Effector memory CD4-positive, alpha-beta T cell (primary cell): ENCODE measurements at regions not wholly inside any gene's neighbourhood (a gene's known extent, or its start where the extent isn't known, plus 50 kb on each side); places are given as distances from the start of the nearest gene placed in this dataset.

Source experiments
- DNase-seq, 3 donors: peaks; one replicate each; pipeline ENCODE4 v3.0.0-alpha.2; 2020
- H3K27ac ChIP-seq: 2 replicates; pipeline ENCODE4 v1.7.0; 2013; ENCODE audit warnings: mild to moderate bottlenecking, low read length, moderate library complexity; ENCODE audit not compliant: insufficient read depth, poor library complexity, severe bottlenecking
- H3K27me3 ChIP-seq: replicated peaks from 2 replicates; pipeline ENCODE4 v1.7.0; 2013; ENCODE audit warnings: mild to moderate bottlenecking, low read length; ENCODE audit not compliant: insufficient read depth, control insufficient read depth, poor library complexity, severe bottlenecking
- H3K36me3 ChIP-seq: 2 replicates; pipeline ENCODE4 v1.7.0; 2013; ENCODE audit warnings: mild to moderate bottlenecking, low read length, moderate library complexity; ENCODE audit not compliant: control insufficient read depth, insufficient read depth
- H3K4me1 ChIP-seq: 2 replicates; pipeline ENCODE4 v1.7.0; 2013; ENCODE audit warnings: low read length, mild to moderate bottlenecking; ENCODE audit not compliant: control insufficient read depth, insufficient read depth, poor library complexity, severe bottlenecking
- H3K4me3 ChIP-seq: 2 replicates; pipeline ENCODE4 v1.7.0; 2013; ENCODE audit warnings: low read length, low read depth, mild to moderate bottlenecking; ENCODE audit not compliant: insufficient read depth, poor library complexity, severe bottlenecking
- H3K9me3 ChIP-seq: 2 replicates; pipeline ENCODE4 v1.7.0; 2013; ENCODE audit warnings: mild to moderate bottlenecking, low read length, moderate library complexity; ENCODE audit not compliant: control insufficient read depth

DNA sequence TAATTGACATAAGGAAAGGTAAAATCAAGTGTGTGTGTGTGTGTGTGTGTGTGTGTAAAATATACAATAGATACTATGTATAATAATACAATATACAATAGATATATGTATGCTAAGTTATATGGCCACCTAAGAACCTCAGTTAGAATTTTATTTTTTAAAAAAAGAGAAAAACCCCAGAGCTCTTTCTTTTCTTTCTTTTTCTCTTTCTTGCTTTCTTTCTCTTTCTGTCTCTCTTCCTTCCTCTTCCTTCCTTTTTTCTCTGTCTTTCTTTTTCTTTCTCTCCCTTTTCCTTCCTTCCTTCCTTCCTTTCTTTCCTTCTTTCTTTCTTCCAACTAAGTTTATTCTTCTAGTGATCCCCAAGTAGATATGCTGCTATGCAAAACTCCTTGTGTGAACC, 64.6 kb upstream of the FN1 start:
- Histone ChIP-seq H3K4me3 (no peak overlapping the region), H3K27me3 (no peaks in the 10 kb centered on the region), H3K36me3 (no peaks in the 10 kb centered on the region), H3K27ac (no peak overlapping the region), H3K9me3 (no peaks in the 10 kb centered on the region), H3K4me1 (no peaks in the 10 kb centered on the region)
- DNase-seq: no peak

DNA sequence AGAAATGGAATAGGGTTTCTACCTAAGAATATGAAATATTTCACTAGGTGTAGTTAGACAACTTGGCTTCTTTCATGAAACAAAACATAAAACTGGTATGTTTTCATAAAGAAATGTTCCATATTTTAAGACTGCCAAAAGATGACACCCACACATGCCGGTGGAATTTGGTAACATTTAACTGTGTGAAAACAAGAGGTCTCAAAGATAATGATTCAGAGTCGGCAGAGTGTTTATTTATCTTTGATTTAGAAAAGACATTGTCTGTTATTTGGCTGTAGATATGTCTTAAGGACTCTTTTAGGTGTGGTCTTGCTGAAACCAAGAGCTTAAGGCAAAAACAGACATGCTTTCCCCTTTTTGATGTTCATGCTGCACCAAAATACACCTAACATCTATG, 63.5 kb upstream of the FN1 start:
- Histone ChIP-seq H3K27me3 (no peaks in the 10 kb centered on the region), H3K4me1 (no peaks in the 10 kb centered on the region), H3K4me3 (no peak overlapping the region), H3K36me3 (no peaks in the 10 kb centered on the region), H3K27ac (no peak overlapping the region), H3K9me3 (no peaks in the 10 kb centered on the region)
- no peak for DNase-seq

DNA sequence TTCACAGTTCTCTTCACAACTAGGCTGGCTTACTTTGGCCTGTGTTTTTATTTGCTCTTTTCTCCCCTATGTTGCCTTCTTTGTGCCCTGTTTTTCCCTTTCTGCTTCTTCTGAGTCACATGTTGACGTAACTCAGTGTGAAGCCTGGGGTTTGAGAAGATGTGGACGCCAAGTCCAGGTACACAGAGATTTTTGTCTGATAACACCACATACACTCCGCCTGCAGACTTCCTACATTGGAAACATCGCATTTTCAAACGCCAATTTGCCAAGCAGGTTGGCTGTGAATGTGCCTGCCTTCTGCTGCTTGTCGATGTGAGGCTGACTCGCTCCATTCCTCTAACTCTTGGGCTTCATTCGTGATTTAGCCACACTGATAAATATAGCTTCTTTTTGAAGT, 62.6 kb upstream of the FN1 start:
- H3K27ac ChIP-seq: no peak overlapping the region
- H3K9me3 ChIP-seq: no peaks in the 10 kb centered on the region
- H3K27me3 ChIP-seq: no peaks in the 10 kb centered on the region
- DNase-seq: no peak
- H3K36me3 ChIP-seq: no peaks in the 10 kb centered on the region
- H3K4me3 ChIP-seq: no peak overlapping the region
- H3K4me1 ChIP-seq: no peaks in the 10 kb centered on the region

DNA sequence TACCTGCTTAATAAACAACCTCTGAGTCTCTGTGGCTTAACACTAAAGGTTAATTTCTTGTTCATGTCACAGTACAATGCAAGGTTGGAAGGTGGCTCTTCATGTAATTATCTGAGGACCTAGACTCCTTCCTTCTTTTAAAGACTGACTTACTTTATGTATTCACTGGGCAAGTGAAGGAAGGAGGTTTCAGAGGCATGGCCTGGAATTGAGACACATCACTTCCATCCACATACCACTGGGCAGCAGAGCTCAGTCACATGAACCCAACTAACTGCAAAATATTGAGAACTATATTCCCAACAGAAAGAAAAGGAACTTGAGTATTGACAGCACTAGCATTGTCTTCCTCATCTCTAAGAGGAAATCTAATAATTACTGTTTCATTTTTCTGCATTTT, 57.5 kb upstream of the FN1 start:
- H3K27ac ChIP-seq: no peak overlapping the region
- H3K4me1 ChIP-seq: no peaks in the 10 kb centered on the region
- DNase-seq: no peak
- no peak overlapping the region for H3K4me3 ChIP-seq
- H3K9me3 ChIP-seq: no peaks in the 10 kb centered on the region
- no peaks in the 10 kb centered on the region for H3K27me3 ChIP-seq
- H3K36me3 ChIP-seq: no peaks in the 10 kb centered on the region

DNA sequence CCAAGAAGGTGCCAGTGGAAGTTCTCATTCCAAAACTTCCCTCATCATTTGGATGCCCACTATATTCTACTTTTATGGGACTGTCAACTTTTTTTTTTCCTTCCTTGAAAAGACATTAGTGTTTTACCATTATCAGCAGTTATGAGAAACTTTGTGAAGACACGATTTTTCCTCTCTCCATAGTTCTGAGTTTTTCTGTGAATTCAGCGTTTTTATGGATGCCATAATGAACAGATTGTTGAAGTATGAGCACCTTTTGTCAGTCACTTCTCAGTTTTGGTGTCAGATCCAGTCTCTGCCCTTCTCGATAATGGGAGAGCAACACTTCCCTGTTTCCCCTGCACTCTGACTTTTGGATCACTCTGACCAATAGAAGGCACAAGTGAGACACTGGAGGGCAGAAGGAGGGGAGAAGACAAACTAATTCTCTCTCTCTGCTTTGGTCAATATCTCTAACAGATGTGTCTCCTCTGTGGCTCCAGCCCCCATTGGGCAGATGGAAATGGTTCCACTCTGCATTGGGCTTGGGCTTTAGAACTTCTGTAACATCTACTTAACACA, 53.5 kb upstream of the FN1 start:
- Histone ChIP-seq H3K4me3 (no peak overlapping the region), H3K36me3 (no peaks in the 10 kb centered on the region), H3K27ac (no peak overlapping the region), H3K27me3 (no peaks in the 10 kb centered on the region), H3K4me1 (no peaks in the 10 kb centered on the region), H3K9me3 (no peaks in the 10 kb centered on the region)
- DNase-seq: no peak

DNA sequence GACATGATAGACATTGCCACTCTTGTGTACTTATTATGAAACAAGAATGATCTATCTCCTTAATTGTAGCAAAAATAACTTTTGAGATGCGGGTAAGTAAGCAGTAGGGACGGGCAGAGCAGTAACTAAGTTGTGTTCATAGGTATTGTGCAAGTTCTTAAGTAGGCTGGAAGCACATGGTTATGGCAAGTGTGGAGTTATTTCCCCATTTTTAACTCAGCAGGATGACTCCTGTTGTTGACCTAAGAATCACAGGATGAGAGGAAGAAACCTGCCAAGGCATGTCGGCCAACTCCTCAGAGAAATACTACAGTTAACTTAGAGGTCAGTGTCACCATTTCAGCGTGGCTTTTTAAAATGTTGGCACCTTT, 51.1 kb upstream of the FN1 start:
- Histone ChIP-seq H3K4me1 (no peaks in the 10 kb centered on the region), H3K36me3 (no peaks in the 10 kb centered on the region), H3K27ac (no peak overlapping the region), H3K27me3 (no peaks in the 10 kb centered on the region), H3K9me3 (no peaks in the 10 kb centered on the region), H3K4me3 (no peak overlapping the region)
- DNase-seq: no peak

DNA sequence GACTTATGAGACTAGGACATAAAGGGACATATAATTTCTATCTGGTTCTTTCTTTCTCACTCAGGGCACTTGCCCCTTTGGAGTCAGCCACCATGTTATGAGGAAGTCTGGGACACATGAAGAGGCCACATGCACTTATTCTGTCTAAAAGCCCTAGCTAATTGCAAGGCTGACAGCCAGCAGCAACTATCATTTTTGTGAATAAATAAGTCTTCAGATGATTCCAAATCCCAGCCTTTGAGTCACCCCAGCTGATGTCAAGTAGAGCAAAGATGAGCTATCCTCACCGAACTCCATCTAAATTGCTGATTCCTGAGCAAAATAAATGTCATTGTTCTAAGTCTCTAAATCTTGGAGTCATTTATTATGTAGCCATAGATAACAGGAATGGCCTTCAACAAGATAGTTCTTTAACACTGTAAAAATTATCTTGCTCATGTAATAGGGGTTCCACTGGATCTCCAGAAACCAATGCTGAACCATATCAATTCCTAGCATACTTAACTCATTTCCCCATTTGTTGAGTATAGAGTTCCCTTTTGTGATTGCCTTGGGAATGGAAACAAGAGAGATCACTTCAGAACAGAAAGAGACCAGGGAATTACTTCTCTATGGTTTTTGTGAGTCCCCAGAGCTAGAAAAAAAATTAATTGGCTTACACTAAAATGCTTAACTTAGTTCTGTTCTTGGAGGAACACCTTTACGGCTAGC, 50.6 kb upstream of the FN1 start:
- no peaks in the 10 kb centered on the region for H3K36me3 ChIP-seq
- H3K4me1 ChIP-seq: no peaks in the 10 kb centered on the region
- no peaks in the 10 kb centered on the region for H3K27me3 ChIP-seq
- no peak overlapping the region for H3K27ac ChIP-seq
- H3K9me3 ChIP-seq: no peaks in the 10 kb centered on the region
- DNase-seq: no peak
- H3K4me3 ChIP-seq: no peak overlapping the region
